ENCODE measurements at regions not wholly inside any gene's neighbourhood (a gene's known extent, or its start where the extent isn't known, plus 50 kb on each side); places are given as distances from the start of the nearest gene placed in this dataset.

- Histone ChIP-seq H3K4me3 (no peak overlapping the region), H3K4me1 (replicated peaks) (no peaks in the 10 kb centered on the region), H3K36me3 (no peaks in the 10 kb centered on the region), H3K9me3 (no peaks in the 10 kb centered on the region), H3K27me3 (replicated peaks; ENCODE audit: insufficient read depth) (no peaks in the 10 kb centered on the region), H3K27ac (no peak overlapping the region)
- no peak for TF ChIP-seq POLR2AphosphoS5 (IDR thresholded peaks at IDR 0.05)
- TF ChIP-seq, protein P1, sequence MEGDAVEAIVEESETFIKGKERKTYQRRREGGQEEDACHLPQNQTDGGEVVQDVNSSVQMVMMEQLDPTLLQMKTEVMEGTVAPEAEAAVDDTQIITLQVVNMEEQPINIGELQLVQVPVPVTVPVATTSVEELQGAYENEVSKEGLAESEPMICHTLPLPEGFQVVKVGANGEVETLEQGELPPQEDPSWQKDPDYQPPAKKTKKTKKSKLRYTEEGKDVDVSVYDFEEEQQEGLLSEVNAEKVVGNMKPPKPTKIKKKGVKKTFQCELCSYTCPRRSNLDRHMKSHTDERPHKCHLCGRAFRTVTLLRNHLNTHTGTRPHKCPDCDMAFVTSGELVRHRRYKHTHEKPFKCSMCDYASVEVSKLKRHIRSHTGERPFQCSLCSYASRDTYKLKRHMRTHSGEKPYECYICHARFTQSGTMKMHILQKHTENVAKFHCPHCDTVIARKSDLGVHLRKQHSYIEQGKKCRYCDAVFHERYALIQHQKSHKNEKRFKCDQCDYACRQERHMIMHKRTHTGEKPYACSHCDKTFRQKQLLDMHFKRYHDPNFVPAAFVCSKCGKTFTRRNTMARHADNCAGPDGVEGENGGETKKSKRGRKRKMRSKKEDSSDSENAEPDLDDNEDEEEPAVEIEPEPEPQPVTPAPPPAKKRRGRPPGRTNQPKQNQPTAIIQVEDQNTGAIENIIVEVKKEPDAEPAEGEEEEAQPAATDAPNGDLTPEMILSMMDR (IDR thresholded peaks at IDR 0.05) = no peak
- no peak for DNase-seq (ENCODE audit: low spot score)
- intact Hi-C loops (cut with DNase I) = no loop called here
Observed at GRCh38 chr15:95895508-95895907, 435.0 kb upstream of the NR2F2 start.

DNA sequence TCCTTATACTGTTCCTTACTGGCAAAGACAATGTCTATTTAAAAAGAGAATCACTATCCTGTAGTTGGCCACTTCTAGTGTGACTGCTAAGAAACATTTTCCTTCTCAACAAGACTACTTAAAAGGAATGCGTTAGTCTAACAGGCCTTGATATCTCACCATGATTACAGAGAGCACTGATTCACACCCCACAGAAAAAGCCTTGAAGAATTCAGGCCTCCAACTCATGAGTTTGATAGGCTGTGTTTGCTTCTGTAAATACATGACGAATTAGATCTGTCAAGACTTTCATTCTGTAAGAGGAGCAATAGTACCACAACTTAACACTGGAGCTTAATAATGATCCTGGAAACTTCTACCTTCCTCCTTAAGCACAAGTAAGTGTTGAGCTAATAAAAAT, 432.8 kb upstream of the NR2F2 start:
- no peaks in the 10 kb centered on the region for H3K27me3 ChIP-seq (replicated peaks; ENCODE audit: insufficient read depth)
- no peaks in the 10 kb centered on the region for H3K36me3 ChIP-seq
- TF ChIP-seq POLR2AphosphoS5 (IDR thresholded peaks at IDR 0.05) (no peak), POLR2A (IDR thresholded peaks at IDR 0.05) (no peak)
- TF ChIP-seq, protein P1 (IDR thresholded peaks at IDR 0.05) = no peak
- H3K27ac ChIP-seq = no peak overlapping the region
- H3K4me3 ChIP-seq = no peak overlapping the region
- DNase-seq (ENCODE audit: low spot score) = no peak
- H3K4me1 ChIP-seq (replicated peaks) = no peaks in the 10 kb centered on the region
- WGBS = 85% methylated on average over 2 of the region's 2 CpGs
- intact Hi-C loops (cut with DNase I) = no loop called here
- H3K9me3 ChIP-seq = no peaks in the 10 kb centered on the region

- no peak for DNase-seq (ENCODE audit: low spot score)
- Histone ChIP-seq H3K9me3 (no peaks in the 10 kb centered on the region), H3K27ac (no peak overlapping the region), H3K4me1 (replicated peaks) (no peaks in the 10 kb centered on the region), H3K27me3 (replicated peaks; ENCODE audit: insufficient read depth) (no peaks in the 10 kb centered on the region), H3K36me3 (no peaks in the 10 kb centered on the region), H3K4me3 (no peak overlapping the region)
- 75% methylated on average over 1 of the region's 1 CpG for WGBS
- intact Hi-C loops (cut with DNase I) = no loop called here
- no peak for TF ChIP-seq POLR2AphosphoS5 (IDR thresholded peaks at IDR 0.05)
- TF ChIP-seq POLR2A (IDR thresholded peaks at IDR 0.05) = no peak
- TF ChIP-seq, protein P1 (IDR thresholded peaks at IDR 0.05) = no peak
Observed at GRCh38 chr15:95898761-95899160, 431.7 kb upstream of the NR2F2 start.

GRCh38 chr15:95901271-95901670, 429.2 kb upstream of the NR2F2 start:
- 81% methylated on average over 6 of the region's 6 CpGs for WGBS
- H3K9me3 ChIP-seq = no peaks in the 10 kb centered on the region
- H3K4me1 ChIP-seq (replicated peaks) = no peaks in the 10 kb centered on the region
- H3K4me3 ChIP-seq = no peak overlapping the region
- no peak for TF ChIP-seq POLR2A (IDR thresholded peaks at IDR 0.05)
- no peak for TF ChIP-seq POLR2AphosphoS5 (IDR thresholded peaks at IDR 0.05)
- TF ChIP-seq, protein P1 (IDR thresholded peaks at IDR 0.05) = no peak
- no peak for DNase-seq (ENCODE audit: low spot score)
- H3K27me3 ChIP-seq (replicated peaks; ENCODE audit: insufficient read depth) = no peaks in the 10 kb centered on the region
- intact Hi-C loops (cut with DNase I) = no loop called here
- H3K27ac ChIP-seq = no peak overlapping the region
- no peaks in the 10 kb centered on the region for H3K36me3 ChIP-seq

DNA sequence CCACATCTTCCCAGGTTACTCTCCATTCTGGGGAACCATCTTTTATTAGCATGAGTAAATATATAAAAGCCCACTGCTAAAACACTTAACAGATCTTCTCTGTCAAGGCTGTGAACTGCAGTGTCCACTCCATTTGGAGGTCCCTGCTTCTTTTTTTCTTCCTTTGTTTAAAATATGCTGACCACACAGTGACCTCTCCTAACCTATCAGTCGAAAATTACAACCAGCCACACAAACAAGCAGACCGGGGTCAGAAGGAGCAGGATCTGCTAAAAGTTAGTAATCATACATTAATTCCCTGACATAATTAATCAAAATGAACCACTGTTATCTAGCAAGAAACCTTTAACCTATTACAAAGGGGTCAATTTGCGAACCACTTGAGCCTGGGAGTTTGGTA, 427.9 kb upstream of the NR2F2 start:
- intact Hi-C loops (cut with DNase I) = no loop called here
- H3K4me3 ChIP-seq = no peak overlapping the region
- no peaks in the 10 kb centered on the region for H3K36me3 ChIP-seq
- 75% methylated on average over 3 of the region's 3 CpGs for WGBS
- DNase-seq (ENCODE audit: low spot score) = no peak
- no peaks in the 10 kb centered on the region for H3K9me3 ChIP-seq
- H3K27me3 ChIP-seq (replicated peaks; ENCODE audit: insufficient read depth) = no peaks in the 10 kb centered on the region
- no peaks in the 10 kb centered on the region for H3K4me1 ChIP-seq (replicated peaks)
- no peak for TF ChIP-seq POLR2A (IDR thresholded peaks at IDR 0.05)
- H3K27ac ChIP-seq = no peak overlapping the region
